Prostate gland (tissue), 2 donors: ENCODE measurements at regions not wholly inside any gene's neighbourhood (a gene's known extent, or its start where the extent isn't known, plus 50 kb on each side); places are given as distances from the start of the nearest gene placed in this dataset.

ENCODE experiments used
- DNase-seq: peaks from one replicate; pipeline ENCODE4 v3.0.0-alpha.2; 2019; ENCODE audit warnings: low spot score
- H3K27ac ChIP-seq, 2 donors: fragments of 200-600 bp; sonication (generic); 2 replicates each; pipeline ENCODE4 v1.5.1; 2017 to 2019
- H3K27me3 ChIP-seq: fragments of 200-600 bp; sonication (generic); replicated peaks from 2 replicates; pipeline ENCODE4 v1.5.1; 2019; ENCODE audit not compliant: insufficient read depth
- H3K36me3 ChIP-seq, 2 donors: fragments of 200-600 bp; sonication (generic); 1 replicate in 1 of 2; 2 replicates in 1 of 2; pipeline versions ENCODE4 v1.5.1 to v1.8.1; 2017 to 2019
- H3K4me1 ChIP-seq: fragments of 200-600 bp; sonication (generic); replicated peaks from 2 replicates; pipeline ENCODE4 v1.5.1; 2019
- H3K4me3 ChIP-seq, 2 donors: fragments of 200-600 bp; sonication (generic); 2 replicates each; pipeline ENCODE4 v1.5.1; 2017 to 2019
- H3K9me3 ChIP-seq: fragments of 200-600 bp; sonication (generic); 2 replicates; pipeline ENCODE4 v1.5.1; 2017
- POLR2A ChIP-seq: fragments of 450-650 bp; IDR thresholded peaks from one replicate; pipeline ENCODE4 v1.6.1; 2016; ENCODE audit warnings: antibody characterized with exemption, mild to moderate bottlenecking
- POLR2AphosphoS5 ChIP-seq: sonication (generic); formaldehyde crosslinking; IDR thresholded peaks from one replicate; pipeline ENCODE4 v1.6.1; 2017; ENCODE audit warnings: antibody characterized with exemption
- WGBS: methylation state at CpG from one replicate; pipeline ENCODE4 v1.1.5; 2018; 5-methylcytosine and 5-hydroxymethylcytosine counted together
- intact Hi-C: fragments of 100-400 bp; cut with DNase I; formaldehyde crosslinking; loops from one replicate; pipeline ENCODE4 v1.14.2; 2022
- TF ChIP-seq, protein P1 (sequence below), 4 experiments: fragments of 200-600 bp in 2 of 4; fragments of 450-650 bp in 2 of 4; sonication (generic) in 2 of 4; IDR thresholded peaks; 1 replicate in 3 of 4; 2 replicates in 1 of 4; pipeline ENCODE4 v1.5.1; 2016 to 2019; ENCODE audit warnings: antibody characterized with exemption in 4 of 4, mild to moderate bottlenecking in 2 of 4, moderate library complexity in 2 of 4

DNA sequence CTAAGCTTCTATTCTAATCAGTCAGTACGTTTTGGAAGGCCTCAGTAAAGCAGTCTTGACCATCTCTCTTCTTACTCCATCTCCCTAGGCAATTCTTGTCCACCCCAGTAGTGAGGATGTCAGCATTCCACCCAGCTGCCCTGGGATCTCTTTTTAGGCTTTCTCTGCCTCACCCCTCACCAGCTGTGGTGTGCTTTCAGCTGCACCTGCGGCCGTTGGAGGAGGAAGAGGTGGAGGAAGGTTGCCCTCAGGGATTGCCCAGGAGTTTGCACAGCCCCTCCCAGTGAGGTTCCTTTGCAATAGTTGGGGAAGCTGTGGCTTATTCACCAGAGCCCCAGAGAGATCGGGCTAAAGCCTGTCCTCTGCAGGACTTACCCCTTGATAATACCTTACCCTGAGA, 615.8 kb downstream of the BNC2 start:
- WGBS = 83% methylated on average over 4 of the region's 4 CpGs
- Histone ChIP-seq H3K27me3 (no peaks in the 10 kb centered on the region), H3K9me3 (no peaks in the 10 kb centered on the region), H3K36me3 (no peaks in the 10 kb centered on the region), H3K27ac (no peak overlapping the region), H3K4me3 (no peak overlapping the region), H3K4me1 (no peaks in the 10 kb centered on the region)
- intact Hi-C loops = no loop called here
- no peak for DNase-seq
- TF ChIP-seq POLR2A (no peak), POLR2AphosphoS5 (no peak)
- TF ChIP-seq, protein P1, sequence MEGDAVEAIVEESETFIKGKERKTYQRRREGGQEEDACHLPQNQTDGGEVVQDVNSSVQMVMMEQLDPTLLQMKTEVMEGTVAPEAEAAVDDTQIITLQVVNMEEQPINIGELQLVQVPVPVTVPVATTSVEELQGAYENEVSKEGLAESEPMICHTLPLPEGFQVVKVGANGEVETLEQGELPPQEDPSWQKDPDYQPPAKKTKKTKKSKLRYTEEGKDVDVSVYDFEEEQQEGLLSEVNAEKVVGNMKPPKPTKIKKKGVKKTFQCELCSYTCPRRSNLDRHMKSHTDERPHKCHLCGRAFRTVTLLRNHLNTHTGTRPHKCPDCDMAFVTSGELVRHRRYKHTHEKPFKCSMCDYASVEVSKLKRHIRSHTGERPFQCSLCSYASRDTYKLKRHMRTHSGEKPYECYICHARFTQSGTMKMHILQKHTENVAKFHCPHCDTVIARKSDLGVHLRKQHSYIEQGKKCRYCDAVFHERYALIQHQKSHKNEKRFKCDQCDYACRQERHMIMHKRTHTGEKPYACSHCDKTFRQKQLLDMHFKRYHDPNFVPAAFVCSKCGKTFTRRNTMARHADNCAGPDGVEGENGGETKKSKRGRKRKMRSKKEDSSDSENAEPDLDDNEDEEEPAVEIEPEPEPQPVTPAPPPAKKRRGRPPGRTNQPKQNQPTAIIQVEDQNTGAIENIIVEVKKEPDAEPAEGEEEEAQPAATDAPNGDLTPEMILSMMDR (IDR thresholded peaks at IDR 0.05) = no peak

DNA sequence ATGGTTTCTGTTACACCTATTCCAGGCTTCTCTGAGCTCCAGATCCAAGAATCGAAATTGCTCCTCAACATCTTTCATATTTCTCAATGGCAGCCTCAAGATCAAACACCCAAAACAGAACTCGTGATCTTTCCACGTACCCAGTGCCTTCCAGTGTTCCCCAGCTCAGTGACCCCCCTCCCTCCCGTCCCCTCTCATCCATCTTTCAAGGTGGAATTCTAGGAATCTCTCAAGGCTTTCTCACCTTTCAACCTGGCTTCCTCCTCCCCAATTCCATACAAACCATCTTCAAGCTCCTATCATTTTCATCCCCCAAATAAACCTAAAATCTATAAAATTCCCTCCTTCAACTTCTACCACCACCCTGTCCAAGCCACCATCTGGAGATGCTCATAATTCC, 615.3 kb downstream of the BNC2 start:
- no peak overlapping the region for H3K27ac ChIP-seq
- H3K4me3 ChIP-seq = no peak overlapping the region
- intact Hi-C loops = no loop called here
- H3K4me1 ChIP-seq = no peaks in the 10 kb centered on the region
- no peak for TF ChIP-seq POLR2A
- TF ChIP-seq, protein P1 (IDR thresholded peaks at IDR 0.05) = no peak
- TF ChIP-seq POLR2AphosphoS5 = no peak
- H3K9me3 ChIP-seq = no peaks in the 10 kb centered on the region
- no peaks in the 10 kb centered on the region for H3K36me3 ChIP-seq
- H3K27me3 ChIP-seq = no peaks in the 10 kb centered on the region
- 87% methylated on average over 4 of the region's 4 CpGs for WGBS
- DNase-seq = no peak

DNA sequence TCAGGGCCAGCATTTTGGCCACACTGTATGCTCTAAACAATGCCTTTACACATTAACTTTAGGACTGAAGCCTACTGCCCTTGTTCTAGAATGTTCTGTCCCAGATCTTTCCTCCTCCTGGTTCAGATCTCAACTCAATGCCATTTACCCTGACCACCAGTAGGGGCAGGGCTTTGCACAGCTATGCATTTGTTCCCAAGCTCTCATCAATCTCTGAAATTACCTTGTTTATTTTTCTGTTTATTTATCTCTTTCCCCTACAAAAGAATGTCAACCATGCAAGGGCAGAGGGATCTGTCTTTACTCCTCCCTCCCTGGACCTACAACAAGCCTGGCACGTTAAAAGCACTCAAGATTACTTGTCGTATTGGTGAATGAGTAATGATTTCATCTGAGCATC, 612.9 kb downstream of the BNC2 start:
- Histone ChIP-seq H3K4me3 (no peak overlapping the region), H3K9me3 (no peaks in the 10 kb centered on the region), H3K27me3 (no peaks in the 10 kb centered on the region), H3K4me1 (no peaks in the 10 kb centered on the region), H3K36me3 (no peaks in the 10 kb centered on the region), H3K27ac (no peak overlapping the region)
- WGBS = 81% methylated on average over 2 of the region's 2 CpGs
- DNase-seq = no peak
- intact Hi-C loops = no loop called here
- TF ChIP-seq, protein P1 (IDR thresholded peaks at IDR 0.05) = peak in 1 of 4 experiments; percentile 34
- no peak for TF ChIP-seq POLR2AphosphoS5

DNA sequence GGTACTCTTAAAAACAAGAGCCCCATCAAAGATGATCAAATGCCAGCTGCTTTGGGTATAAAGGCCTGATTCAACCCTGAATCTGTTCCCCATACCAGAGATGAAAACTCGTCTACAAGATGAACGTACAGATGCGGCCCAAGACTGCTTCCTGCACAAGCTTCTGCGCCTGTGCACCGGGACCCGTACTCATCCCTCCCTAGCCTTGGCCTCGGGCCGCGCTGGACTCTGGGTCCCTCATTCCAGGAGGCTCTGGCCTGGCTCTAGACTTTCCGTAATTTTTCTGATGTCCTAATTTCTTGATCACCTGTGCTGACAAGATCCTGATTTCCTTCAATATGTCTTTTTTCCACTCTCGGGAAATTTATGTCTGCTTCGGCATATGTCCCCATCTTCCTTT, 612.3 kb downstream of the BNC2 start:
- DNase-seq = no peak
- Histone ChIP-seq H3K36me3 (no peaks in the 10 kb centered on the region), H3K4me3 (no peak overlapping the region), H3K9me3 (no peaks in the 10 kb centered on the region), H3K27me3 (no peaks in the 10 kb centered on the region), H3K27ac (no peak overlapping the region), H3K4me1 (no peaks in the 10 kb centered on the region)
- intact Hi-C loops = no loop called here
- TF ChIP-seq, protein P1 (IDR thresholded peaks at IDR 0.05) = no peak
- no peak for TF ChIP-seq POLR2AphosphoS5
- no peak for TF ChIP-seq POLR2A
- WGBS = 91% methylated on average over 12 of the region's 12 CpGs

DNA sequence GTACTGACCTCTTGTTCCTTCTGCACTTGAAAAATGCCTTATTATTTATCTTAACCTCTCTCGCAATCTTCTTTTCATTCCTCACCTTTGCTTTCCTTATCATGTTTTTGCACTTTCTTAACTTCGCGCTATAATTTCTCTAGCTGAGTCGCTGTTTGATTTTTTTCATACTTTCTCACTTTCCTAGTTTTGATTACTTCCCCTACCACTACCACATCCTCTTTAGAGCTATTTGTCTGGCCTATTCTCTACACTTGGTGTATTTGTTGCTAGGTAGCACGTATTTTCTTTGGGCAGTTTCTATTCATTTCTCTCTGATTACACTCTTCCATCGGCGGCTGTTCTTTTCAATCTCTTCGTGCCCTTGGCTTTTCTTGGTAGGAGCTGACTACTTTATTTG, 611.8 kb downstream of the BNC2 start:
- Histone ChIP-seq H3K27ac (no peak overlapping the region), H3K4me1 (no peaks in the 10 kb centered on the region), H3K4me3 (no peak overlapping the region), H3K36me3 (no peaks in the 10 kb centered on the region), H3K9me3 (no peaks in the 10 kb centered on the region), H3K27me3 (no peaks in the 10 kb centered on the region)
- WGBS = 86% methylated on average over 8 of the region's 8 CpGs
- no peak for DNase-seq
- TF ChIP-seq POLR2A (no peak), POLR2AphosphoS5 (no peak)
- TF ChIP-seq, protein P1 (IDR thresholded peaks at IDR 0.05) = no peak
- intact Hi-C loops = no loop called here
